Upper lobe of right lung (tissue), 1 donor: ENCODE measurements at regions not wholly inside any gene's neighbourhood (a gene's known extent, or its start where the extent isn't known, plus 50 kb on each side); places are given as distances from the start of the nearest gene placed in this dataset.
"Not testable (repeated sequence)": the region's sequence is repeated elsewhere in the genome, so short reads cannot be mapped to it uniquely, and the experiment has no call there.

Experiments used
- ATAC-seq: fragments of 200-7000 bp; cut with Tn5 transposase; one replicate; pipeline ENCODE4 v1.9.1; 2020; ENCODE audit warnings: mild to moderate bottlenecking, moderate library complexity
- DNase-seq: peaks from one replicate; pipeline ENCODE4 v3.0.0-alpha.2; 2020
- H3K27ac ChIP-seq: fragments of 200-600 bp; one replicate; pipeline ENCODE4 v1.8.0; 2022
- H3K27me3 ChIP-seq: fragments of 200-600 bp; one replicate; pipeline ENCODE4 v1.8.0; 2022; ENCODE audit warnings: mild to moderate bottlenecking
- H3K36me3 ChIP-seq: fragments of 200-600 bp; one replicate; pipeline ENCODE4 v1.8.0; 2022
- H3K4me1 ChIP-seq: fragments of 200-600 bp; one replicate; pipeline ENCODE4 v1.8.0; 2022
- H3K4me3 ChIP-seq: fragments of 200-600 bp; one replicate; pipeline ENCODE4 v1.8.0; 2022; ENCODE audit warnings: mild to moderate bottlenecking
- H3K9me3 ChIP-seq: fragments of 200-600 bp; one replicate; pipeline ENCODE4 v1.8.0; 2022
- intact Hi-C: fragments of 100-400 bp; cut with DNase I; formaldehyde crosslinking; loops from one replicate; pipeline ENCODE4 v1.11.0; 2022
- TF ChIP-seq, protein P1 (sequence below): fragments of 200-600 bp; IDR thresholded peaks from one replicate; pipeline ENCODE4 v1.8.0; 2022; ENCODE audit warnings: antibody characterized with exemption
- donor health status: DM: no; HTN: yes; CAD: no; lungs with severe emphysema.

- Histone ChIP-seq H3K27me3 (no peaks in the 10 kb centered on the region), H3K4me3 (no peak overlapping the region), H3K27ac (no peak overlapping the region), H3K36me3 (no peaks in the 10 kb centered on the region), H3K9me3 (no peaks in the 10 kb centered on the region), H3K4me1 (no peaks in the 10 kb centered on the region)
- DNase-seq (no peak), ATAC-seq (no peak)
- TF ChIP-seq, protein P1, sequence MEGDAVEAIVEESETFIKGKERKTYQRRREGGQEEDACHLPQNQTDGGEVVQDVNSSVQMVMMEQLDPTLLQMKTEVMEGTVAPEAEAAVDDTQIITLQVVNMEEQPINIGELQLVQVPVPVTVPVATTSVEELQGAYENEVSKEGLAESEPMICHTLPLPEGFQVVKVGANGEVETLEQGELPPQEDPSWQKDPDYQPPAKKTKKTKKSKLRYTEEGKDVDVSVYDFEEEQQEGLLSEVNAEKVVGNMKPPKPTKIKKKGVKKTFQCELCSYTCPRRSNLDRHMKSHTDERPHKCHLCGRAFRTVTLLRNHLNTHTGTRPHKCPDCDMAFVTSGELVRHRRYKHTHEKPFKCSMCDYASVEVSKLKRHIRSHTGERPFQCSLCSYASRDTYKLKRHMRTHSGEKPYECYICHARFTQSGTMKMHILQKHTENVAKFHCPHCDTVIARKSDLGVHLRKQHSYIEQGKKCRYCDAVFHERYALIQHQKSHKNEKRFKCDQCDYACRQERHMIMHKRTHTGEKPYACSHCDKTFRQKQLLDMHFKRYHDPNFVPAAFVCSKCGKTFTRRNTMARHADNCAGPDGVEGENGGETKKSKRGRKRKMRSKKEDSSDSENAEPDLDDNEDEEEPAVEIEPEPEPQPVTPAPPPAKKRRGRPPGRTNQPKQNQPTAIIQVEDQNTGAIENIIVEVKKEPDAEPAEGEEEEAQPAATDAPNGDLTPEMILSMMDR = no peak
- intact Hi-C loops = no loop called here
Observed at GRCh38 chr5:154598021-154598420, 120.0 kb upstream of the HAND1 start.

- H3K4me1 ChIP-seq, H3K27me3 ChIP-seq, H3K36me3 ChIP-seq, H3K4me3 ChIP-seq, H3K27ac ChIP-seq, DNase-seq, H3K9me3 ChIP-seq, intact Hi-C loops, ATAC-seq: not testable (repeated sequence)
Observed at GRCh38 chr5:154596844-154597243, 118.8 kb upstream of the HAND1 start.

GRCh38 chr5:154595662-154596061 lies 117.6 kb upstream of the HAND1 start:
- DNase-seq (no peak), ATAC-seq (no peak)
- Histone ChIP-seq H3K9me3 (no peaks in the 10 kb centered on the region), H3K27ac (no peak overlapping the region), H3K4me3 (no peak overlapping the region), H3K36me3 (no peaks in the 10 kb centered on the region), H3K4me1 (no peaks in the 10 kb centered on the region), H3K27me3 (no peaks in the 10 kb centered on the region)
- intact Hi-C loops = no loop called here
- TF ChIP-seq, protein P1 = no peak

GRCh38 chr5:154593796-154594195 lies 115.8 kb upstream of the HAND1 start:
- ATAC-seq (no peak), DNase-seq (no peak)
- TF ChIP-seq, protein P1 = no peak
- Histone ChIP-seq H3K4me3 (no peak overlapping the region), H3K36me3 (no peaks in the 10 kb centered on the region), H3K9me3 (no peaks in the 10 kb centered on the region), H3K27me3 (no peaks in the 10 kb centered on the region), H3K27ac (no peak overlapping the region), H3K4me1 (peaks cover 5% of the 10 kb centered on the region)
- intact Hi-C loops = no loop called here

GRCh38 chr5:154593071-154593470 lies 115.0 kb upstream of the HAND1 start:
- Histone ChIP-seq H3K27me3 (no peaks in the 10 kb centered on the region), H3K4me1 (peaks cover 5% of the 10 kb centered on the region), H3K9me3 (no peaks in the 10 kb centered on the region), H3K27ac (no peak overlapping the region), H3K36me3 (no peaks in the 10 kb centered on the region), H3K4me3 (no peak overlapping the region)
- intact Hi-C loops = no loop called here
- ATAC-seq (no peak), DNase-seq (no peak)
- TF ChIP-seq, protein P1 = no peak

DNA sequence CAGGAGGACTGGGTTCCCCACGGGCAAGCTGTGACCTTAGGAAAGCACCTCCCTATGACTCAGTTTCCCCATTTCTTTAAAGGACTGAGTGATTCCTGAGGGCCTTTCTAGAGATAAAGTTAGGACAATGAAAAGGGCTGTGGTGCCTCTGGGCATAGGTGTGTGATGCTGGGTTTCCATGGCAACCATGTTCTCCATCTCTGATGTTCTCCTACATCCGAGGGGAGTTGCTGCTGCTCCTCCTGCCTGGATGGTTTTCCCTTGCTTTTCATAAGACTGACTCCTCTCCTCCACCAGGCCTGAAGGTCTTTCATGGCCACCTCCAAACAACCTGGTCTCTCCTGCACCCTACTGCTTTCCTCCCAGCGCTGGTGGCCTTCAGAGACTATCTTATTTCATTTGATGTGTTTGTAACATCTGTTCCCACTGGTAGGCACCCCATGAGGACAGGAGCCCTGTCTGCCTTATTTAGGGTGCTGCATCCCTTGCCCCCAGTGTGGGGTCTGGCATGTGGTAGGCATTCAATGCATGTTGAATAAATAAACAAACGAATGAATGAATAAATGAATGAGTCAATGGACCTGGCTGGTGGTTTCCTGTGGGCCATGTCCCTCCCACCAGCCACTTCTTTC lies 112.2 kb upstream of the HAND1 start:
- no peak for DNase-seq
- H3K27me3 ChIP-seq = no peaks in the 10 kb centered on the region
- H3K4me3 ChIP-seq = no peak overlapping the region
- H3K36me3 ChIP-seq = no peaks in the 10 kb centered on the region
- no peak for ATAC-seq
- H3K9me3 ChIP-seq = no peaks in the 10 kb centered on the region
- TF ChIP-seq, protein P1 = no peak
- H3K27ac ChIP-seq = peak overlapping the region; percentile 55
- intact Hi-C loops = no loop called here
- H3K4me1 ChIP-seq = peaks cover 5% of the 10 kb centered on the region
